ENCODE measurements at regions not wholly inside any gene's neighbourhood (a gene's known extent, or its start where the extent isn't known, plus 50 kb on each side); places are given as distances from the start of the nearest gene placed in this dataset.

- no peak for TF ChIP-seq CTCF (IDR thresholded peaks at IDR 0.05)
- TF ChIP-seq POLR2A (IDR thresholded peaks at IDR 0.05; ENCODE audit: low read depth) = no peak
- TF ChIP-seq POLR2AphosphoS5 (IDR thresholded peaks at IDR 0.05) = no peak
- no peak for TF ChIP-seq EP300 (IDR thresholded peaks at IDR 0.05)
Measured at GRCh38 chr10:123299598-123299997, 145.4 kb downstream of the BUB3 start.
